Left forelimb (tissue), 1 donor: ENCODE measurements at regions not wholly inside any gene's neighbourhood (a gene's known extent, or its start where the extent isn't known, plus 50 kb on each side); places are given as distances from the start of the nearest gene placed in this dataset.

Experiments
- DNase-seq: peaks from one replicate; pipeline ENCODE4 v3.0.0-alpha.2; 2018; ENCODE audit warnings: low spot score

- no peak for DNase-seq
Measured at GRCh38 chr6:4322846-4323309, 187.5 kb upstream of the ECI2 start.

GRCh38 chr6:4322134-4322845 lies 186.9 kb upstream of the ECI2 start:
- DNase-seq: no peak

- no peak for DNase-seq
Measured at GRCh38 chr6:4320860-4321259, 185.5 kb upstream of the ECI2 start.

GRCh38 chr6:4319981-4320683 lies 184.8 kb upstream of the ECI2 start:
- DNase-seq: no peak

- no peak for DNase-seq
Measured at GRCh38 chr6:4318321-4318720, 182.9 kb upstream of the ECI2 start.

GRCh38 chr6:4316867-4317400 lies 181.6 kb upstream of the ECI2 start:
- peak; percentile 72 for DNase-seq

GRCh38 chr6:4314201-4314707 lies 178.9 kb upstream of the ECI2 start:
- no peak for DNase-seq

GRCh38 chr6:4313044-4313686 lies 177.8 kb upstream of the ECI2 start:
- no peak for DNase-seq

- no peak for DNase-seq
Measured at GRCh38 chr6:4311976-4312860, 176.8 kb upstream of the ECI2 start.

GRCh38 chr6:4309540-4309939 lies 174.2 kb upstream of the ECI2 start:
- DNase-seq: no peak

- DNase-seq: no peak
Measured at GRCh38 chr6:4308364-4308763, 173.0 kb upstream of the ECI2 start.

- DNase-seq: no peak
Measured at GRCh38 chr6:4304927-4305455, 169.6 kb upstream of the ECI2 start.

GRCh38 chr6:4303638-4304037 lies 168.3 kb upstream of the ECI2 start:
- DNase-seq: no peak

- DNase-seq: no peak
Measured at GRCh38 chr6:4302524-4302923, 167.1 kb upstream of the ECI2 start.

GRCh38 chr6:4301871-4302270 lies 166.5 kb upstream of the ECI2 start:
- no peak for DNase-seq

- DNase-seq: no peak
Measured at GRCh38 chr6:4300917-4301316, 165.5 kb upstream of the ECI2 start.

- DNase-seq: no peak
Measured at GRCh38 chr6:4299476-4299875, 164.1 kb upstream of the ECI2 start.

- DNase-seq: no peak
Measured at GRCh38 chr6:4297348-4297747, 162.0 kb upstream of the ECI2 start.

GRCh38 chr6:4296552-4296951 lies 161.2 kb upstream of the ECI2 start:
- DNase-seq: no peak

- DNase-seq: no peak
Measured at GRCh38 chr6:4295783-4296155, 160.4 kb upstream of the ECI2 start.

- DNase-seq: no peak
Measured at GRCh38 chr6:4295058-4295782, 159.8 kb upstream of the ECI2 start.
